PC-9 (cell line): ENCODE measurements at regions not wholly inside any gene's neighbourhood (a gene's known extent, or its start where the extent isn't known, plus 50 kb on each side); places are given as distances from the start of the nearest gene placed in this dataset.

Source experiments
- BruUV-seq: library from RNA; stranded (reverse); fragments of 400-500 nt; replicated peaks from 2 replicates; lab custom pipeline; 2021; lab: Mats Ljungman, UMichigan
- CTCF ChIA-PET: fragments of 300-600 bp; sonication (Branson Sonifier 250); formaldehyde crosslinking; loops from one replicate; lab custom pipeline; 2022; ENCODE audit warnings: antibody characterized with exemption; lab: Charles Lee
- POLR2A ChIA-PET: fragments of 300-600 bp; sonication (Branson Sonifier 250); formaldehyde crosslinking; loops from one replicate; lab custom pipeline; 2022; ENCODE audit warnings: antibody characterized with exemption; ENCODE audit not compliant: unreplicated experiment; lab: Charles Lee
- DNase-seq, 2 experiments: peaks; one replicate each; pipeline versions ENCODE4 v3.0.0 to v3.0.0-alpha.2; 2015 to 2022; ENCODE audit warnings: mixed read lengths in 1 of 2
- H2AFZ ChIP-seq: fragments of 200-600 bp; sonication (generic); 2 replicates; pipeline ENCODE4 v1.8.1; 2017; ENCODE audit warnings: antibody characterized with exemption
- H3F3A ChIP-seq: fragments of 200-600 bp; sonication (generic); 2 replicates; pipeline ENCODE4 v1.8.1; 2017; ENCODE audit warnings: antibody characterized with exemption, mild to moderate bottlenecking, low read depth; ENCODE audit not compliant: insufficient read depth
- H3K27ac ChIP-seq: fragments of 200-600 bp; sonication (generic); 2 replicates; pipeline ENCODE4 v1.6.1; 2016; ENCODE audit warnings: mixed run types
- H3K27me3 ChIP-seq: fragments of 200-600 bp; sonication (generic); 2 replicates; pipeline ENCODE4 v1.6.1; 2016; ENCODE audit warnings: low read depth, mixed run types; ENCODE audit not compliant: insufficient read depth
- H3K36me3 ChIP-seq: fragments of 200-600 bp; sonication (generic); 2 replicates; pipeline ENCODE4 v1.6.1; 2016; ENCODE audit warnings: low read depth, mixed run types
- H3K4me1 ChIP-seq: fragments of 200-600 bp; sonication (generic); replicated peaks from 2 replicates; pipeline ENCODE4 v1.6.1; 2016; ENCODE audit warnings: mixed run types; ENCODE audit not compliant: insufficient read depth
- H3K4me2 ChIP-seq: fragments of 200-600 bp; sonication (generic); 2 replicates; pipeline ENCODE4 v1.6.1; 2017; ENCODE audit warnings: mixed run types
- H3K4me3 ChIP-seq: fragments of 200-600 bp; sonication (generic); 2 replicates; pipeline ENCODE4 v1.6.1; 2016; ENCODE audit warnings: mixed run types
- H3K79me2 ChIP-seq: fragments of 200-600 bp; sonication (generic); 2 replicates; pipeline ENCODE4 v1.6.1; 2017; ENCODE audit warnings: low read depth, mixed run types
- H3K9me2 ChIP-seq: fragments of 200-600 bp; sonication (generic); 2 replicates; pipeline ENCODE4 v1.8.1; 2017; ENCODE audit warnings: mild to moderate bottlenecking; ENCODE audit not compliant: insufficient read depth
- H3K9me3 ChIP-seq: fragments of 200-600 bp; sonication (generic); 2 replicates; pipeline ENCODE4 v1.8.1; 2016; ENCODE audit warnings: low read depth; ENCODE audit not compliant: insufficient read depth
- H4K20me1 ChIP-seq: fragments of 200-600 bp; sonication (generic); 2 replicates; pipeline ENCODE4 v1.8.1; 2017; ENCODE audit not compliant: insufficient read depth
- CTCF ChIP-seq: fragments of 200-600 bp; sonication (generic); conservative IDR thresholded peaks from 2 replicates; pipeline ENCODE4 v1.6.1; 2017; ENCODE audit warnings: mixed run types, antibody characterized with exemption, mild to moderate bottlenecking, moderate library complexity
- EZH2 ChIP-seq: fragments of 200-600 bp; sonication (generic); IDR thresholded peaks from 2 replicates; pipeline ENCODE4 v1.8.0; 2017; ENCODE audit warnings: antibody characterized with exemption, low read depth
- intact Hi-C: fragments of 100-400 bp; cut with micrococcal nuclease; formaldehyde crosslinking; loops from one replicate; pipeline ENCODE4 v1.10.0; 2022; ENCODE audit not compliant: unreplicated experiment

- Histone ChIP-seq H3K4me1 (no peaks in the 10 kb centered on the region), H3K9me3 (no peaks in the 10 kb centered on the region), H3K27me3 (no peaks in the 10 kb centered on the region), H3F3A (no peaks in the 10 kb centered on the region), H3K27ac (no peak overlapping the region), H3K9me2 (no peaks in the 10 kb centered on the region), H3K79me2 (no peaks in the 10 kb centered on the region), H2AFZ (no peak overlapping the region), H3K4me3 (no peak overlapping the region), H3K36me3 (no peaks in the 10 kb centered on the region), H4K20me1 (no peaks in the 10 kb centered on the region), H3K4me2 (no peak overlapping the region)
- TF ChIP-seq CTCF (no peak), EZH2 (no peak)
- no peak for DNase-seq
- BruUV-seq = no TSS peak
- intact Hi-C loops = no loop called here
- ChIA-PET CTCF (no interaction called here), POLR2A (no interaction called here)
Observed at GRCh38 chr4:174091130-174091529, 192.3 kb downstream of the FBXO8 start.

- H3K9me2 ChIP-seq = no peaks in the 10 kb centered on the region
- H2AFZ ChIP-seq = no peak overlapping the region
- H3K4me3 ChIP-seq = no peak overlapping the region
- no peaks in the 10 kb centered on the region for H3K4me1 ChIP-seq
- H3K4me2 ChIP-seq = no peak overlapping the region
- no peaks in the 10 kb centered on the region for H3K36me3 ChIP-seq
- no peak for DNase-seq
- no TSS peak for BruUV-seq
- intact Hi-C loops = no loop called here
- no peaks in the 10 kb centered on the region for H3F3A ChIP-seq
- H3K27me3 ChIP-seq = no peaks in the 10 kb centered on the region
- H4K20me1 ChIP-seq = no peaks in the 10 kb centered on the region
- TF ChIP-seq EZH2 (no peak), CTCF (no peak)
- no peaks in the 10 kb centered on the region for H3K9me3 ChIP-seq
- CTCF ChIA-PET = no interaction called here
- no peaks in the 10 kb centered on the region for H3K79me2 ChIP-seq
- POLR2A ChIA-PET = no interaction called here
- no peak overlapping the region for H3K27ac ChIP-seq
Observed at GRCh38 chr4:174089711-174090110, 193.8 kb downstream of the FBXO8 start.

- intact Hi-C loops = no loop called here
- no TSS peak for BruUV-seq
- Histone ChIP-seq H3K79me2 (no peaks in the 10 kb centered on the region), H3K27ac (no peak overlapping the region), H3K4me1 (no peaks in the 10 kb centered on the region), H2AFZ (no peak overlapping the region), H3F3A (no peaks in the 10 kb centered on the region), H3K4me3 (no peak overlapping the region), H3K9me2 (no peaks in the 10 kb centered on the region), H3K36me3 (no peaks in the 10 kb centered on the region), H4K20me1 (no peaks in the 10 kb centered on the region), H3K27me3 (no peaks in the 10 kb centered on the region), H3K9me3 (no peaks in the 10 kb centered on the region), H3K4me2 (no peak overlapping the region)
- ChIA-PET POLR2A (no interaction called here), CTCF (no interaction called here)
- no peak for DNase-seq
- TF ChIP-seq EZH2 = no peak
- TF ChIP-seq CTCF = no peak
Observed at GRCh38 chr4:174088795-174089194, 194.7 kb downstream of the FBXO8 start.
